NT2/D1 (cell line): ENCODE measurements at regions not wholly inside any gene's neighbourhood (a gene's known extent, or its start where the extent isn't known, plus 50 kb on each side); places are given as distances from the start of the nearest gene placed in this dataset.

Experiments
- SUZ12 ChIP-seq: IDR thresholded peaks from 2 replicates; pipeline ENCODE4 v1.6.1; 2011; ENCODE audit not compliant: insufficient read length, insufficient read depth; ENCODE audit errors: extremely low read depth
- YY1 ChIP-seq: IDR thresholded peaks from 2 replicates; pipeline ENCODE4 v1.6.1; 2011; ENCODE audit not compliant: insufficient read length, insufficient read depth

GRCh38 chr2:186342029-186342428 is 144.0 kb upstream of the ZC3H15 start:
- TF ChIP-seq SUZ12 (no peak), YY1 (no peak)
